Globus pallidus (tissue), 1 donor: ENCODE measurements at regions not wholly inside any gene's neighbourhood (a gene's known extent, or its start where the extent isn't known, plus 50 kb on each side); places are given as distances from the start of the nearest gene placed in this dataset.
"Not testable (repeated sequence)": the region's sequence is repeated elsewhere in the genome, so short reads cannot be mapped to it uniquely, and the experiment has no call there.

ENCODE experiments used
- DNase-seq: peaks from one replicate; pipeline ENCODE4 v3.0.0-alpha.2; 2015; ENCODE audit warnings: low spot score

- no peak for DNase-seq
Measured at GRCh38 chr5:86542532-86542931, 75.2 kb upstream of the COX7C start.

- no peak for DNase-seq
Measured at GRCh38 chr5:86546044-86546443, 71.7 kb upstream of the COX7C start.

GRCh38 chr5:86546582-86546981 is 71.2 kb upstream of the COX7C start:
- DNase-seq = no peak

- DNase-seq = no peak
Measured at GRCh38 chr5:86554638-86555037, 63.1 kb upstream of the COX7C start.

GRCh38 chr5:86557920-86558319 is 59.8 kb upstream of the COX7C start:
- no peak for DNase-seq

GRCh38 chr5:86565197-86565789 is 52.4 kb upstream of the COX7C start:
- DNase-seq = no peak

GRCh38 chr5:86566030-86566429 is 51.7 kb upstream of the COX7C start:
- not testable (repeated sequence) for DNase-seq
